Mesenchymal stem cell (in vitro differentiated cells and primary cell): ENCODE measurements at regions not wholly inside any gene's neighbourhood (a gene's known extent, or its start where the extent isn't known, plus 50 kb on each side); places are given as distances from the start of the nearest gene placed in this dataset.

Experiments used
- DNase-seq: peaks from one replicate; pipeline ENCODE4 v3.0.0-alpha.2; 2013
- H2AFZ ChIP-seq: one replicate; pipeline ENCODE4 v1.6.1; 2013; ENCODE audit warnings: low read depth, mild to moderate bottlenecking, control low read depth, inconsistent platforms, low read length, moderate library complexity
- H2AK5ac ChIP-seq: 2 replicates; pipeline ENCODE4 v1.6.1; 2013; ENCODE audit warnings: low read length, moderate library complexity, mild to moderate bottlenecking, inconsistent platforms; ENCODE audit not compliant: severe bottlenecking
- H2BK120ac ChIP-seq: one replicate; pipeline ENCODE4 v1.6.1; 2013; ENCODE audit warnings: low read depth, mild to moderate bottlenecking, inconsistent platforms, low read length, moderate library complexity
- H2BK12ac ChIP-seq, 2 experiments: one replicate each; pipeline ENCODE4 v1.6.1; 2013; ENCODE audit warnings: inconsistent platforms in 2 of 2, low read length in 2 of 2, mild to moderate bottlenecking in 2 of 2, moderate library complexity in 2 of 2, control low read depth in 1 of 2
- H2BK15ac ChIP-seq: one replicate; pipeline ENCODE4 v1.6.1; 2013; ENCODE audit warnings: mild to moderate bottlenecking, low read depth, inconsistent platforms; ENCODE audit not compliant: poor library complexity, severe bottlenecking
- H2BK5ac ChIP-seq: 2 replicates; pipeline ENCODE4 v1.6.1; 2013; ENCODE audit warnings: low read depth, mild to moderate bottlenecking, low read length, control low read depth, inconsistent platforms; ENCODE audit not compliant: poor library complexity, severe bottlenecking
- H3K14ac ChIP-seq, 2 experiments: one replicate each; pipeline ENCODE4 v1.6.1; 2013; ENCODE audit warnings: inconsistent platforms in 2 of 2, low read length in 2 of 2, control low read depth in 1 of 2, mild to moderate bottlenecking in 1 of 2, moderate library complexity in 1 of 2
- H3K18ac ChIP-seq, 2 experiments: one replicate each; pipeline ENCODE4 v1.6.1; 2013; ENCODE audit warnings: inconsistent platforms in 2 of 2, low read length in 2 of 2, control low read depth in 1 of 2, low read depth in 1 of 2, mild to moderate bottlenecking in 1 of 2
- H3K23ac ChIP-seq, 2 experiments: one replicate each; pipeline ENCODE4 v1.6.1; 2013; ENCODE audit warnings: inconsistent platforms in 2 of 2, low read length in 2 of 2, mild to moderate bottlenecking in 2 of 2, moderate library complexity in 2 of 2, control low read depth in 1 of 2
- H3K27ac ChIP-seq: 2 replicates; pipeline ENCODE4 v1.5.1; 2013; ENCODE audit warnings: mild to moderate bottlenecking, moderate library complexity, low read length, control low read depth, inconsistent platforms; ENCODE audit not compliant: poor library complexity, severe bottlenecking
- H3K27me3 ChIP-seq, 2 experiments: 2 replicates each; pipeline versions ENCODE4 v1.6.1 to v1.7.0; 2013; ENCODE audit warnings: low read length in 2 of 2, mild to moderate bottlenecking in 2 of 2, moderate library complexity in 2 of 2, control low read depth in 1 of 2, inconsistent platforms in 1 of 2; ENCODE audit not compliant: control insufficient read depth in 1 of 2, insufficient read depth in 1 of 2
- H3K36me3 ChIP-seq, 2 experiments: 2 replicates each; pipeline versions ENCODE4 v1.6.1 to v1.7.0; 2013; ENCODE audit warnings: low read length in 2 of 2, control low read depth in 1 of 2, inconsistent platforms in 1 of 2, low read depth in 1 of 2, mild to moderate bottlenecking in 1 of 2; ENCODE audit not compliant: insufficient read depth in 2 of 2, control insufficient read depth in 1 of 2
- H3K4ac ChIP-seq, 2 experiments: one replicate each; pipeline ENCODE4 v1.6.1; 2013; ENCODE audit warnings: inconsistent platforms in 2 of 2, low read length in 2 of 2, mild to moderate bottlenecking in 2 of 2, moderate library complexity in 2 of 2, control low read depth in 1 of 2, low read depth in 1 of 2
- H3K4me1 ChIP-seq: 2 replicates; pipeline ENCODE4 v1.6.1; 2013; ENCODE audit warnings: low read depth, low read length, control low read depth; ENCODE audit not compliant: control insufficient read depth, insufficient read depth
- H3K4me2 ChIP-seq: 2 replicates; pipeline ENCODE4 v1.6.1; 2013; ENCODE audit warnings: low read length, mild to moderate bottlenecking, inconsistent platforms; ENCODE audit not compliant: poor library complexity, severe bottlenecking
- H3K4me3 ChIP-seq, 2 experiments: 2 replicates each; pipeline versions ENCODE4 v1.5.1 to v1.7.0; 2013; ENCODE audit warnings: low read length in 2 of 2, mild to moderate bottlenecking in 2 of 2, control low read depth in 1 of 2, low read depth in 1 of 2; ENCODE audit not compliant: insufficient read depth in 1 of 2
- H3K79me1 ChIP-seq: replicated peaks from 2 replicates; pipeline ENCODE4 v1.6.1; 2013; ENCODE audit warnings: mild to moderate bottlenecking, control low read depth, low read length, inconsistent platforms; ENCODE audit not compliant: poor library complexity, severe bottlenecking
- H3K9ac ChIP-seq: 2 replicates; pipeline ENCODE4 v1.7.0; 2013; ENCODE audit warnings: mild to moderate bottlenecking, low read length, moderate library complexity
- H3K9me3 ChIP-seq: 2 replicates; pipeline ENCODE4 v1.7.0; 2013; ENCODE audit warnings: mild to moderate bottlenecking, low read length; ENCODE audit not compliant: control insufficient read depth
- H4K8ac ChIP-seq: one replicate; pipeline ENCODE4 v1.6.1; 2013; ENCODE audit warnings: inconsistent platforms, mild to moderate bottlenecking, low read length, moderate library complexity
- H4K91ac ChIP-seq: one replicate; pipeline ENCODE4 v1.6.1; 2013; ENCODE audit warnings: mild to moderate bottlenecking, low read length, inconsistent platforms
- WGBS: methylation state at CpG from one replicate; pipeline ENCODE4 v1.1.7; 2013; ENCODE audit warnings: mixed read lengths; 5-methylcytosine and 5-hydroxymethylcytosine counted together

DNA sequence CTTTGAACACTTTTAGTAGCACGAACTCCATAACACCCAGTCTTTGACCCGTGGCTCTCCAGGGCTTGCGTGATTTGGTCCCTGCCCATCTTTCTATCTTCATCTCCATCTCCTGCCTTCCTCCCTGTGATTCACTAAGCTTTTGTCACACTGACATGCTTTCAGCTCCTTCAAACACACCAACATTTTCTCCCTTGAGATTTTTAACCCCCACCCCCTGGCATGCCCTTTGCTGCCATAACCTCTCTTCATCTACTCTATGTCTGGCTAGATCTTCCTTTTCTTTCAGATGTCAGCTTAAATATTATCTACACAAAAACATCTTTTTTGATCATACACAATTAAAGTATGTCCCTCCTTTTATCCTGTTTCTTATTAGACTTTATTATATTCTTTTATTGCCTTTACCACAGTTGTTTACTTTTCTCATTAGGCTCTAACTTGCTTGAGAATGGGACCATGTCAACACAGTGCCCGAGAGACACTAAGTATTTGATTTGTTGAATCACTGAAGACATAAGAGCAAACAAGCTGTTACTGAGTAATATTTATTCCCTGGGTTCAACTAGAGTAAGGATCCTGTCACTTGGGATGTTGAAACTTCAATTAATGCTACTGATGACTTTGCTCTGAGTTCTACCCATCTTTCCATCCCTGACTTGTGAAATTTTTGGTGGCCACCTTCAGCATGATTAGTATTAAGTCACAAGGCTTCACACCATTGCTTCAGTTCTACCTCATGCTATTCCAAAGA, 387.3 kb downstream of the LRIG3 start:
- no peak overlapping the region for H2BK15ac ChIP-seq
- peaks cover 2% of the 10 kb centered on the region for H3K4me1 ChIP-seq
- H3K23ac ChIP-seq, result no peak overlapping the region
- H3K27me3 ChIP-seq, result no peaks in the 10 kb centered on the region
- H3K9me3 ChIP-seq, result no peaks in the 10 kb centered on the region
- H2AFZ ChIP-seq, result no peak overlapping the region
- WGBS, result 86% methylated on average over 4 of the region's 4 CpGs
- H3K18ac ChIP-seq, result peak overlapping the region in 1 of 2 experiments; percentile 1
- no peak overlapping the region for H3K4me3 ChIP-seq
- no peak overlapping the region for H4K8ac ChIP-seq
- no peak overlapping the region for H2BK120ac ChIP-seq
- no peak overlapping the region for H3K14ac ChIP-seq
- no peaks in the 10 kb centered on the region for H3K36me3 ChIP-seq
- no peak overlapping the region for H3K9ac ChIP-seq
- H3K4ac ChIP-seq, result peak overlapping the region in 1 of 2 experiments; percentile 29
- no peak overlapping the region for H4K91ac ChIP-seq
- no peak overlapping the region for H3K27ac ChIP-seq
- peak overlapping the region; percentile 49 for H2AK5ac ChIP-seq
- no peaks in the 10 kb centered on the region for H3K79me1 ChIP-seq
- H2BK12ac ChIP-seq, result peak overlapping the region in 1 of 2 experiments; percentile 59
- no peak overlapping the region for H2BK5ac ChIP-seq
- no peak overlapping the region for H3K4me2 ChIP-seq
- DNase-seq, result no peak

DNA sequence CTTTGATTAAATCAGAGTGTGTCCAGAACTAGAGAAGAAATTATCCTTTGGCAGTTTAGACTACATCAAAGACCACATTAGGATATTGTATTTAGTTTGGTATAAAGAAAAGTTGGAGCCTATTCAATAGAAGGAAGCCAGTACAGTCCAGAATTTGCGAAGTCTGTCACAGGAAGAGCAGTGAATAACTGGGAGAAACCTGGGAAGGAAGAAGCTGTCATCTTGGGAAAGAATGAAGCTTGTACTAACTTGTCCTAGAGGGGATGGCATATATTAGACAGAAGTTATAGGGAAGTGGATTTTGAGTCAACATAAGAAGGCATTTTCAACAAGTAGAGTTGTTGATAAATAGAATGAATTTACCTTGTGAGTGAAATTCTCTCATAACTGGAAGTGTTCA, 386.7 kb downstream of the LRIG3 start:
- no peak overlapping the region for H3K14ac ChIP-seq
- H2BK12ac ChIP-seq, result no peak overlapping the region
- peaks cover 2% of the 10 kb centered on the region for H3K4me1 ChIP-seq

DNA sequence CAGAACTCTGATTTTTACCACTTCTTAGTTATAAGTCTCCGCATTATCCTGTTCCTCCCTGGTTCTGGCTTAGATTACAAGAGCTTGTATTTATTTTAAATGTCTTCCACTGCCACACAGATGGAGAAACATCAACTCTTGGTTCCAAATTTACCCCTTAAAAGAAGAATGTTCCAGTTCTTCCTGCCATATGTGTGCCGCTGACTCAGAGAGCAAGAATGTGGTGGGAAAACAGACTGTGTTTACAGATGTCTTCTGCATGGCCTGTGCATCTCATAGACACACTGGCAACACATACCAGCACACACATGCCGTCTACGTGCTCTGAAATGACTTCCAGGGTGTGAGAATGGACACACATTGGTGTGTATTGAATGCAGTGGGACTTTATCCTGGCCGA, 383.0 kb downstream of the LRIG3 start:
- Histone ChIP-seq H3K4me3 (no peak overlapping the region), H3K23ac (no peak overlapping the region), H3K9ac (no peak overlapping the region), H3K14ac (no peak overlapping the region), H3K9me3 (no peaks in the 10 kb centered on the region), H3K27me3 (no peaks in the 10 kb centered on the region), H3K18ac (peak overlapping the region in 1 of 2 experiments; percentile 64), H3K36me3 (no peaks in the 10 kb centered on the region), H2BK5ac (no peak overlapping the region), H4K8ac (no peak overlapping the region), H2BK15ac (no peak overlapping the region), H3K79me1 (no peaks in the 10 kb centered on the region), H3K27ac (no peak overlapping the region), H3K4me2 (no peak overlapping the region), H2BK12ac (peak overlapping the region in 1 of 2 experiments; percentile 60), H2AK5ac (no peak overlapping the region), H4K91ac (no peak overlapping the region), H2AFZ (no peak overlapping the region), H3K4ac (peak overlapping the region in 1 of 2 experiments; percentile 32), H2BK120ac (no peak overlapping the region), H3K4me1 (peaks cover 4% of the 10 kb centered on the region)
- DNase-seq, result peak; percentile 72
- WGBS, result 45% methylated on average over 4 of the region's 5 CpGs

More for the DNA sequence above, 386.7 kb downstream of the LRIG3 start:
- H3K9ac ChIP-seq, result no peak overlapping the region
- no peak overlapping the region for H3K23ac ChIP-seq
- no peak overlapping the region for H2AK5ac ChIP-seq
- no peak overlapping the region for H2BK5ac ChIP-seq
- no peak overlapping the region for H4K91ac ChIP-seq
- H3K27me3 ChIP-seq, result no peaks in the 10 kb centered on the region
- H2AFZ ChIP-seq, result no peak overlapping the region
- 96% methylated on average over 1 of the region's 1 CpG for WGBS
- no peak overlapping the region for H3K18ac ChIP-seq
- no peak overlapping the region for H3K27ac ChIP-seq
- H2BK15ac ChIP-seq, result no peak overlapping the region
- no peak for DNase-seq
- no peaks in the 10 kb centered on the region for H3K36me3 ChIP-seq
- no peak overlapping the region for H3K4me3 ChIP-seq
- H3K79me1 ChIP-seq, result no peaks in the 10 kb centered on the region
- H3K4ac ChIP-seq, result no peak overlapping the region
- no peaks in the 10 kb centered on the region for H3K9me3 ChIP-seq
- no peak overlapping the region for H4K8ac ChIP-seq
- H3K4me2 ChIP-seq, result no peak overlapping the region
- no peak overlapping the region for H2BK120ac ChIP-seq

DNA sequence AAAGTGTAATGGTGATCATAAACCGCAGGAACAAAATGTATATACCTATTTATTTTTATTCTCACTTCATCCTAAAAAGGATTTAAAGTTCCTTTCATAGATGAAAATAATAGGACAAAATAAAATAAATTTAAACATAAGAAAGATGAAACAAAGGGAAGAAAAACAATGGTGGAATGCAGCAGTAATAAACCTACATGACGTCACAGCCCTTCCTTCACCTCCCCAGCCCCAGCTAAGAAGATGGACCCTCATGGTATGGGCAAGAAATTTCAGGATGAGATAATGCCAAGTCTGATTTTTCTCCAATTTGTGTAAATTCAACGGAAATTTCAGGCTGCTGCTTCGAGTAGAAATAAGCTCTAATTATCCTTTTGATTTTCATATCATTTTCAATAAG, 381.0 kb downstream of the LRIG3 start:
- no peak for DNase-seq
- peaks cover 4% of the 10 kb centered on the region for H3K4me1 ChIP-seq
- no peaks in the 10 kb centered on the region for H3K9me3 ChIP-seq
- H3K4me2 ChIP-seq, result no peak overlapping the region
- H3K14ac ChIP-seq, result no peak overlapping the region
- no peak overlapping the region for H3K9ac ChIP-seq
- H3K4ac ChIP-seq, result no peak overlapping the region
- no peak overlapping the region for H3K27ac ChIP-seq
- no peaks in the 10 kb centered on the region for H3K27me3 ChIP-seq
- WGBS, result 90% methylated on average over 2 of the region's 4 CpGs
- no peak overlapping the region for H3K18ac ChIP-seq
- H3K23ac ChIP-seq, result no peak overlapping the region
- no peak overlapping the region for H3K4me3 ChIP-seq
- no peak overlapping the region for H2BK120ac ChIP-seq
- H2AK5ac ChIP-seq, result peak overlapping the region; percentile 74
- H2BK5ac ChIP-seq, result no peak overlapping the region
- no peak overlapping the region for H2BK15ac ChIP-seq
- H3K36me3 ChIP-seq, result no peaks in the 10 kb centered on the region
- H2AFZ ChIP-seq, result no peak overlapping the region
- no peak overlapping the region for H4K8ac ChIP-seq
- no peak overlapping the region for H2BK12ac ChIP-seq
- no peak overlapping the region for H4K91ac ChIP-seq
- no peaks in the 10 kb centered on the region for H3K79me1 ChIP-seq
